ENCODE measurements at regions not wholly inside any gene's neighbourhood (a gene's known extent, or its start where the extent isn't known, plus 50 kb on each side); places are given as distances from the start of the nearest gene placed in this dataset.
"Not testable (repeated sequence)": the region's sequence is repeated elsewhere in the genome, so short reads cannot be mapped to it uniquely, and the experiment has no call there.

- no peak for DNase-seq (ENCODE audit: low read depth)
These were observed 533.1 kb downstream of the NTRK2 start for GRCh38 chr9:85202596-85202995.

- DNase-seq (ENCODE audit: low read depth), result no peak
These were observed 531.3 kb downstream of the NTRK2 start for GRCh38 chr9:85200726-85201404.

- no peak for DNase-seq (ENCODE audit: low read depth)
These were observed 530.5 kb downstream of the NTRK2 start for GRCh38 chr9:85199866-85200495.

GRCh38 chr9:85192750-85193149 lies 523.2 kb downstream of the NTRK2 start:
- DNase-seq (ENCODE audit: low read depth), result no peak

- no peak for DNase-seq (ENCODE audit: low read depth)
These were observed 516.7 kb downstream of the NTRK2 start for GRCh38 chr9:85186218-85186585.

- DNase-seq (ENCODE audit: low read depth), result no peak
These were observed 516.1 kb downstream of the NTRK2 start for GRCh38 chr9:85185486-85186217.

DNA sequence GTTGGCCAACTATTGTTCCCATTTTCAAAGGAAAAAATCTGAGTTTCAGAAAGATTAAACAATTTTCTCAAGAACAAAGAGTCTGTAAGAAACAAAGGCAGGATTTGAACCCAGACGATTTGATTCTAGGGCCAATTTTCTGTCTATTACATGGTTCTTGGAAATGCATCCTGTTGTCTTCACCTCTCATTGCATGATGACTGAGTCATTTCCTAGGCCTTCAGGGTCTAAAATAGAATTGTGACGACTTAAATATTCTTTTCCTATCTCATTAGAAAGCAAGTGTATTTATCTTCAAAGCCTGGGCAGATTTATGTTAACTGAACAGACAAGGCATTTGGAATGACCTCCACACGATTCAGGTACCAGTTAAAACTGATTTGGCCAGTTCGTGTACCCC lies 512.9 kb downstream of the NTRK2 start:
- no peak for DNase-seq (ENCODE audit: low read depth)

- no peak for DNase-seq (ENCODE audit: low read depth)
These were observed 508.9 kb downstream of the NTRK2 start for GRCh38 chr9:85178474-85178873.

DNA sequence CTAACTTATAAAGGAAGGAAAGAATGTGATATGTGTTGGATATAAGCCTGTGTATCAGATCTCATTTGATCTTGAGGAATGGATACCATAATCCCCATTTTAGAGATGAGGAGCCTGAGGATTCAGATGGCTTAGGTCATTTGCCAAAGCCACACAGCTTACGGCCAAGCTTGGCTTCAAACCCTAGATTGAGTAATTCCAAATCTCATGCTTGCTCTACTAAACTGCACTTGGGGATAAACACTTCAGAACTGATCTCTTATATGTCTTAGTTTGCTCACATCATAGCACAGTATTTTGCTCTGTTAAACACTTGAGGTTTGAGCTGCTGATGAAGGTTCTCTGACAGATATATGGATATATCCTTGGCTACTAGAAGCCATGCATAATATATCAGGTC lies 504.4 kb downstream of the NTRK2 start:
- no peak for DNase-seq (ENCODE audit: low read depth)

DNA sequence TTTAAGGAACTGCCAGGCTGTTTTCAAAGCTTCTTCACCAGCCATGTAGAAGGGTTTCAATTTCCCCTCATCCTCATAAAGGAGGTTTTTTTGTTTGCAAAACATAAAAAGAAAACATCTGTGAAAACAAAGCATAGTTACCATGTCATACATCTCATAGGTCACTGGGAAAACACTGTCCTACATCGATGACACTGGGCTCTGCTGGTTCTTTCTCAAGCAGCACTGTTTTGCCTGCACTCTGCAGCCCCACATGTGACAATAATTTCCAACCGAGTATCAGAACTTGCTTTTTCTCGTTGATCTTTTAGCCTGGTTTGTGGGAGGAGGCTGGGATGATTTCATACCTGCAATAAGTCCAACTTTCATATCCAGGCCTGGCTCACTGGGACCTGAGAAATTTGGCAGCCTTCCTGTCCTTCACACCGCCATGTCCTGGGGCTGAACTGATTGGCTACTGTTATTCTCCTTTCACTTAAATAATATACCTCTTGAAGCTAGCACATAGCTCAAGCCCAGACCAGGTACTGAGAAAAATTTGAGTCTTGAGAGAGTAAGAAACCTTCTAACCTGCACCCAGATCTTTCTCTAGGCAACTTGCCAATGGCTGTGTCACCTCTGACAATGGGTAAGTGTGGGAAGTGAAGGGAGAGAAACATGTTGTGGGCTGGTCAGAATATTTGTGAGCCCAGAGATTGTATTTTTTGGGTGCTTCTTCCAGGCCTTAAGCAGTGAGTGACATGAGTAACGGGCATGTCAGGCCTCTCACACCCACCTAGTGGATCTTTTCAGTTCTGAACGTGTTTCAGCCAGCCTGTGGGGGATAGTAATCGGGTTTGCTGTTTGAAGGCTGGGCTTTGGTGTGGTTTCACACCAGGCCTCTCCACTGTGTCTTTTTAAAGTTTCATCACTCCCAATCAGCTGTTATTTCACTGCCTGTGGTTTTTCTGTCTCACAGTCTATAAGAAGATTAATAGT lies 502.8 kb downstream of the NTRK2 start:
- no peak for DNase-seq (ENCODE audit: low read depth)

DNA sequence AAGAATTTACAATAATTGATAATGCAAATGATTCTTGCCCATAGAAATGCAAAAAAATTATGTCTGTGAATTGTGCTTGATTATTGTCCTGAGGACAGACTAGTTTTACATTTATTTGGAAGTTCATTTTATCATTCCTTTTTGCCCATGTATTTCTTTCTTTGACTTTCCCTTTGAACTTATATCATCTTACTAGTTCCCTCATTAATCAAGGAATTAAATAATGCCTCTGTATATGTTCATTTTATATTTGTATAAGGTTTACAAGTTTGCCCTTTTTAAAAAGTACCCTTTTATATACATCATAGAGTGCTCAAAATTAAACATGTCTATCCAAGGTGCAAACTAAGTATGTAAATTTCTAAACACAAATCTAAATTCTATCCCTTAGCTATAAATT lies 501.6 kb downstream of the NTRK2 start:
- DNase-seq (ENCODE audit: low read depth), result no peak

GRCh38 chr9:85168412-85168811 lies 498.9 kb downstream of the NTRK2 start:
- no peak for DNase-seq (ENCODE audit: low read depth)

DNA sequence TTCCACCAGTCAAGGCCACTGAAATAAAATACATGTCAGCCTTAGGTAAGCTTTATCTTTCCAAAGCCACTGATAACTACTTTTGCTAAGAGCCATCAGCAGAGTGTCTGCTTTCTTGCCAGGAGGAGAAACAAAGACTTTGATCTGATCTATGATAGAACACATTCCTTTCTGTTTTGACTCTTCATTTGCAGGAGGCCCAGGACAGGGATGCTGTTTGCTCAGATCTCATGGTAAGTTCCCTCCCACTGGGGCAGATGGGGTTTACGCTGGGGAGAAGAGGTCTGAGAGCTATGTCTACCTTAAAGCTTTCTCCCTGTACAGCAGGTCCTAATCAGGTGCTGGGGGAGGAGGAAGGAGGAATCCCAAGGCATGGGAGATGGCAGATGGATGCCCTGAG lies 497.6 kb downstream of the NTRK2 start:
- no peak for DNase-seq (ENCODE audit: low read depth)

GRCh38 chr9:85163825-85164224 lies 494.3 kb downstream of the NTRK2 start:
- no peak for DNase-seq (ENCODE audit: low read depth)

DNA sequence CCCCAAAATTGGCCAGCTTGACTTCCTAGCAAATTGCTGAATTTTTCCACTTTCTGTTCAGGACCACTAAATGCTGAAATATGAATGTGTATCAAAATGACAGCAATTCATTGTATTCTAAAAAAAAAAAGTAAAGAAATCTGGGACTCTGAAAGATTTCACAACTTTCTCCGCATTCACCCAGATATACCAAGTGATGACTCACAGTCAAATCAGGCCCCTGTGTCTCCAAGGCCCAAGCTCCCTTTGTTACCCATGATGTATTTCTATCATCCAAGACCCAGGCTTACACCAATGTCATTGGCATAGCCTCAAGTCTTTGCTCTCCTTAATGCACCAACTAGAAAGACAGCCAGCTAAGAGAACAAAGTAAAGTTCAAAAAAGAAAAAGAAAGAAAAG lies 493.9 kb downstream of the NTRK2 start:
- DNase-seq (ENCODE audit: low read depth), result no peak

GRCh38 chr9:85162822-85163221 lies 493.3 kb downstream of the NTRK2 start:
- DNase-seq (ENCODE audit: low read depth), result no peak

DNA sequence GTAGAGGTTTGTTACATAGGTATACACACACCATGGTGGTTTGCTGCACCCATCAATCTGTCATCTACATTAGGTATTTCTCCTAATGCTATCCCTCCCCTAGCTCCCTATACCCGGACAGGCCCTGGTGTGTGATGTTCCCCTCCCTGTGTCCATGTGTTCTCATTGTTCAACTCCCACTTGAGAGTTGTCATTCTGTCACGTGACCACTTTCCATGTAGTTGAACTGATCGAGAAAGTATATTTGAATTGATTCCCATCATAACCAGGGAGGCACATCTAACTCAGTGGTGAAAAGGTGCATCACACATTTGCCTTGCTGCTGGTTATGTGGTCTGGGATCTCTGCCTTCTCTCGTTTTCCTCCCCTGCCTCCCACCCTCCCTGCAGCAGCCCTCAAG lies 491.4 kb downstream of the NTRK2 start:
- not testable (repeated sequence) for DNase-seq (ENCODE audit: low read depth)

- DNase-seq (ENCODE audit: low read depth), result no peak
These were observed 489.0 kb downstream of the NTRK2 start for GRCh38 chr9:85158512-85158911.

- no peak for DNase-seq (ENCODE audit: low read depth)
These were observed 488.2 kb downstream of the NTRK2 start for GRCh38 chr9:85157772-85158171.

DNA sequence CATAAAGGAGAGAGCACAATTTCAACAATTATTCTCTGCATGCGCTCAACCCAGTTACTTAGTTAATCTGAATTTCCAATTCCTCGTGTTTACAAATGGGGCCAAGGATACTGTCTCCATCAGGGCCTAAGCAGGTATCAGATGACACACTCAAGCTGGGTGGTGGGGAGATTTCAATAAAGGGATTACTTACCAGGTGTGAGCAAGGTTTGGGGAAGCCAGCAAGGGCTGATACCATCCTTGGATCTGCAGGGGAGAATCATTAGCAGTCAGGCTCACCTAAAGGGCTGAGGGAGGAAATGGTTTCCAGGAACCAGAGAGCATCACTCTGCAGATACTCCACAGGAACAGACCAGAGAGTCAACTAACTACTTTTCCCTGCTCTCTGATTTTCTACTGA lies 487.1 kb downstream of the NTRK2 start:
- DNase-seq (ENCODE audit: low read depth), result no peak

- no peak for DNase-seq (ENCODE audit: low read depth)
These were observed 485.8 kb downstream of the NTRK2 start for GRCh38 chr9:85155352-85155751.

DNA sequence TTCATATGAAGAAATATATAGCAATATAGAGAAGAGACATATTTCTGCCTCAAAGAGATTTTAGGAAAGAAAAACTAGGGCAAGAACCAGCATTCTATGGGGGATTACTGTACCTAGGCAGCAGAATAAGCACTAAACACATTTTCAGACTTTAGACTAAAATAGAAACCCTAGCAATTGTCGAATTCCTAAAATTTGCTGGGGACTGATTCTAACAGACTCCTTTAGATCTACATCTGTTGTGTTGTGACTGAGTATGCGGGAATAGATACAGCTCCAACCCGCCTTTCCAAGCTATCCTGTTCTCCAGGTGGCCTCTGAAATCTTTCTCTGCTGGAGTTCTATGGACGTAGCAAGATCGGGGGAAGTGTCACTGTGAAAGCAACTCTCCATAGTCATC lies 482.2 kb downstream of the NTRK2 start:
- no peak for DNase-seq (ENCODE audit: low read depth)
